ENCODE measurements at regions not wholly inside any gene's neighbourhood (a gene's known extent, or its start where the extent isn't known, plus 50 kb on each side); places are given as distances from the start of the nearest gene placed in this dataset.

DNA sequence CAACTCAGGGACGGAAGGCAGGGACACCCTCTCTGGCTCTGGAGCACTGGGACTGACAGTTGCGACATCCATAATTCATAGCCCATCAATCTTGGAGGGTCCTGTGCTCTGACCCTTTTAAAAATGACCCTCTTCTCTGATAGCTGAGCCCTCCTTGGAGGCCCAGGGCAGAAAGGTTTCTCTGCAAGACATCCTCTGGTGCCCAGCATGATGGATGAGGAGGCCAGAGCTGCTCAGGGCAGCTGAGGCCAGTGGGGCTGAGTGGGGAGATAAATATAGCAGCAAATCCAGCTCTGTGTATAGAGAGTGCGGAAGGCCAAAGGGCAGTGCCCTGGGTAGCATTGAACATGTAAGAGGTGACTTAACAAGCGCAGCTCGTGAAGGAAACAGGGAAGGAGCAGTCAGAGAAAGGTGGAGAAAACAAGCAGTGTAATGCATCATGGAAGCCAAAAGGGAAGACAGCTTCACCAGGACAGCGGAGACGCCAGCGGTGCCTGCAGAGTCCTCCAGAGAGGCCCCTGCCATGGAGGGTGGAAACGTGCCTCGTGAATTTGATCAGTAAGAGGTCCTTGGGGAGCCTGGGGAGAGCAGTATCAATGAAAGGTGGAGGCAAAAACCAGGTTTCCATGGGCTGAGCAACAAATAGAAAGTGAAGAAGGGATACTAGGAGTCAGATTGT is 50.4 kb upstream of the FMOD start:
- TF ChIP-seq, protein P1, sequence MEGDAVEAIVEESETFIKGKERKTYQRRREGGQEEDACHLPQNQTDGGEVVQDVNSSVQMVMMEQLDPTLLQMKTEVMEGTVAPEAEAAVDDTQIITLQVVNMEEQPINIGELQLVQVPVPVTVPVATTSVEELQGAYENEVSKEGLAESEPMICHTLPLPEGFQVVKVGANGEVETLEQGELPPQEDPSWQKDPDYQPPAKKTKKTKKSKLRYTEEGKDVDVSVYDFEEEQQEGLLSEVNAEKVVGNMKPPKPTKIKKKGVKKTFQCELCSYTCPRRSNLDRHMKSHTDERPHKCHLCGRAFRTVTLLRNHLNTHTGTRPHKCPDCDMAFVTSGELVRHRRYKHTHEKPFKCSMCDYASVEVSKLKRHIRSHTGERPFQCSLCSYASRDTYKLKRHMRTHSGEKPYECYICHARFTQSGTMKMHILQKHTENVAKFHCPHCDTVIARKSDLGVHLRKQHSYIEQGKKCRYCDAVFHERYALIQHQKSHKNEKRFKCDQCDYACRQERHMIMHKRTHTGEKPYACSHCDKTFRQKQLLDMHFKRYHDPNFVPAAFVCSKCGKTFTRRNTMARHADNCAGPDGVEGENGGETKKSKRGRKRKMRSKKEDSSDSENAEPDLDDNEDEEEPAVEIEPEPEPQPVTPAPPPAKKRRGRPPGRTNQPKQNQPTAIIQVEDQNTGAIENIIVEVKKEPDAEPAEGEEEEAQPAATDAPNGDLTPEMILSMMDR (IDR thresholded peaks at IDR 0.05; ENCODE audit: low read depth, low read length), result no peak
- DNase-seq (ENCODE audit: extremely low read depth, low read depth), result no peak

DNA sequence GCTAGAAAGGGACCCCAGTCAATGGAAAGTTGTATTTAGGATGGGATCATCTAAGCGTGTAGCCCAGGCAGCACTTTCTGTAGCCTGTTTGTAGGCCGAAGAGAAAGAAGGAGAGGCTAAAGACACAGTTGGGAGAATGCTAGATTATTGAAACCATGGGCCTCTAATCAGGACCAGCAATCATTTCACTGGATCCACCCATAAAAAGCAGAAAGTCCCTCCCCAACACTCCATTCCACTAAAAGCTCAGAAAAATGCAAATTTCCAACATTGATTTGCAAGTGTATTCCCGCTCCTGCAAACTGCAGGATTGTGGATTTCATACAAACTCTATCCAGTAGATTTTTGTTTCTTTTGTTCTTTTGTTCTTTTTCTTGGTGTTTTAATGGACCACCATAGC is 51.2 kb upstream of the FMOD start:
- TF ChIP-seq, protein P1 (IDR thresholded peaks at IDR 0.05; ENCODE audit: low read depth, low read length), result no peak
- DNase-seq (ENCODE audit: extremely low read depth, low read depth), result no peak

DNA sequence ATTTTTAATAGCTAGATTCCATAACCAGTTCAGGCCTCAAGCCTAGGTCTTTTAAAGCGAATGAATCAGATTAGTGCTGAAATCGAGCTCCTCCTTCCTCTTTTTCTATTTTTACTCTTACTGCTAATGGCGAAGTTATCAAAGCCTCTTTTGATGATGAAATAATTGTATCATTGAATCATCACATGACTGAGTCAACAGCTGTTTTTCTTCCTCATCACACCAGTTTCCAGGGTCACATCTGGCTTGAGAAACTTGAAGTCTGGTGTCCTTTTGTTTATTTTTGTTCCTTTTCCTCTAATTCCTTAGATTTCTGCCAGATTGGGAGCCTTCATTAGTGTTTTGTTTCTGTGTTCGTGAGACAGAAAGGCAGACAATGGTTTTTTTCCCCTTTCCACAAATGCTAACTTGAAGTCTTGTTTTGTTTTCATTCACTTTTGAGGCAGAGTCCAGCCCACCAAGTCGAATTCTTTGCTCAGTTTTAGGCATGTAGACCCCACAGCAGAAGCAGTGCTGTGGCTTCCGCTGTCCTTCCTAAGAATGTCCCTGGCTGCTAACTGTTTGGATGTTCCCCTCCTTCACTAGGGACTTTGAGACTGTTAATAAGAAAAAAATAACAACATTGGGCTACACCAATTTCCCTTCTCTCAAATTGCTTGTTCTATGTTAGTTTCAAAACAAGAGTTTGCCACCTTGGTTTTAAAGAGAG is 51.9 kb upstream of the FMOD start:
- peak; percentile 86 for DNase-seq (ENCODE audit: extremely low read depth, low read depth)
- TF ChIP-seq, protein P1 (IDR thresholded peaks at IDR 0.05; ENCODE audit: low read depth, low read length), result no peak

DNA sequence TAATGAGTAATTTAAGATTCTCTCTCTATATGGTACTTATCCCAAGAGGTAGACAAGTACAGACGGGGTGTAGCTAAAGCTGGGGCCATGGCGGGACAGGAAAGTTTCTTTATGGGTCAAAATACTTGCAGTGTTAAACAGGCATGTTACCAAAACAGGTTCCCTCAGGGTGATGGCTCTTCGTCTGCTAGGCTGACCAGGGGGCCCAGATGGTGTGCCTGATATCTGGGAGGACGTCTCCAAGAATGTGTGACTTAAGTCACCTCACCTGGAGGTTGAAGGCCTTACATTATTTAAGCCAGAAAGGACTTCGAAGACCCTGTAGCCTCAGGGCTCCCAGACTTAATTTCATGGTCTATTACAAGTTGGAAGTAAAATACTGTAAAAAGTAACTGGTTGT is 52.7 kb upstream of the FMOD start:
- DNase-seq (ENCODE audit: extremely low read depth, low read depth), result no peak
- TF ChIP-seq, protein P1 (IDR thresholded peaks at IDR 0.05; ENCODE audit: low read depth, low read length), result no peak

DNA sequence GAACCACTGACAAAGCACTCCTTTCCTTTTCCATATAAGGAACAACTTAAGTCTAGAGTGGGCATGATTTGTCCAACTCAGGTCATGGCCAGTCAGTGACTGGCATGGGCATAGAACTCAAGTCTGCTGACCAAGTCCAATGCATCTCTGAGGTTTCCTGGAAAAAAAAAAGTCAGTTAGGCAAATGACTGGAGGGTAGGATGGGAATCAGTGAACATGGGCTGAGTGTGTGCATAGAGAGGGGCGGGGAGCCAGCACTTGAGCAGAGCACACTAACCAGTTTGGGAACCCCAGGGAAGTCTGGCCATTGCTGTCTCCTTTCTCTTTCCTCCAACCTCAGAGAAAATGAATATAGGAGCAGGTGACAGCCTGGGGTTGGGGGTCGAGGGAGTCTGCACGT is 53.6 kb upstream of the FMOD start:
- TF ChIP-seq, protein P1 (IDR thresholded peaks at IDR 0.05; ENCODE audit: low read depth, low read length), result no peak
- DNase-seq (ENCODE audit: extremely low read depth, low read depth), result no peak

DNA sequence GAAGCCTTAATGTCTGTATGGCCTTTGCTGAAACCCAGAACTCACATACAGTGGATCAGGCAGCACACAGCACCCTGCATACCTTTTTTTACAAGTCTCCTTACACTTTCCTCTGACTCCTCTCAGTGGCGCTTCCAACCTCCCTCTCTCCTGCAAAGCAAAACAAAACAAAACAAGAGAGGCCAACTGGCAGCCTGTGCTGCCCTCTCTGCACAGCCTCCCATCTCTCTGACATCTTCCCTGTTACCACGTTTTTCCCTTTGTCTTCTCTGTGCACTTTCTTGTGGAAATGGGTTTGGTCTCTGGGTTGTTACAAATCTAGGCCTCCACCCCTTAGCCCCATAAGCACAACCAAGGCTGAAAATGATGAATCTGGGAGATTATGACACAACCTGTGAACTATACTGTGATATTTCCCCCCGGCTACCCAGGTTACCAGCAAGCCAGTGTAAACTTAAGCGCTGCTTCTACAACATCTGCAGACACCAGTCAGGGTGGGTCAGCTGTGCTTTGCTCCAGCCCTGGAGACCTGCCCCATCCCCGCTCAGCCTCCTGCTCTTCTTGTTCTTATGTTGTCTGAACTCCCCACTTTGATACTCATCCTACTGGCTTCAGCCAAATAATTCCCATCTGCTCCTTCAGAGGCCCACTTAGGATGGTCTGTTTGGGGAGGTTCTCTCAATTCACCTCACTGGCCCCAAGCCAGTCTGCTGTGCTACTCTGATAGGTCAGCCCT is 54.9 kb upstream of the FMOD start:
- no peak for DNase-seq (ENCODE audit: extremely low read depth, low read depth)
- TF ChIP-seq, protein P1 (IDR thresholded peaks at IDR 0.05; ENCODE audit: low read depth, low read length), result no peak
